Stimulated activated naive CD8-positive, alpha-beta T cell treated with anti-CD3 and anti-CD28 coated beads, Interleukin-15, Interleukin-2, amounts not matched to agents 100 U/mL and 50 U/mL, for 24 hours (primary cell): ENCODE measurements at regions not wholly inside any gene's neighbourhood (a gene's known extent, or its start where the extent isn't known, plus 50 kb on each side); places are given as distances from the start of the nearest gene placed in this dataset.

Source experiments
- ATAC-seq: fragments of 150-1000 bp; cut with Tn5 transposase; one replicate; pipeline ENCODE4 v1.10.0; 2021
- DNase-seq: peaks from one replicate; pipeline ENCODE4 v3.0.0; 2021

DNA sequence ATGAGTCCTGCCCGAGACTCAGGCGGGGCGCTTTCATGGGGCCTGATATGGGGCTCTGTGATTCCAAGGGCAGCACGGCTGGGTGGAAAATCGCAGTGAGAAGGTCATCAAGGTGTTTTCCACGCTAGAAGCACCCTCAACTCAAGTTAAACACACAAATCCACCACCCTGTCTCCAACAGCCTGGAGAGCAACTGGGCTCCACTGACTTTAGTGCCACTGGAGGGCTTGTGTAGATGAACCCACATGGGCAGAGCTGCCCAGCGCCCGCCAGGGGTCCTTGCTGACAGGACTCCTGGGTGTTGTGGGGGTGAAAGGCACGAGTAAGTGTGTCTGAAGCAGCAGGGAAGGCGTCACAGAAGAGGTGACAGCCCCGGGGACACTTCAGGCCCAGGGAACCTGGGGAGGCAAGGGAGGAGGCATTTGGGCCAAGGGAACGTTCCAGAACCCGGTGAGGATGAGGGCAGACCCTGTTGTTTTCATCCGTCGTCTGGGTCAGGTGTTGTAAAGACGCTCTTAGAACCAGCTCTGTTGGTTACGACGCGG, 51.8 kb upstream of the CTDP1 start:
- DNase-seq (no peak), ATAC-seq (no peak)

DNA sequence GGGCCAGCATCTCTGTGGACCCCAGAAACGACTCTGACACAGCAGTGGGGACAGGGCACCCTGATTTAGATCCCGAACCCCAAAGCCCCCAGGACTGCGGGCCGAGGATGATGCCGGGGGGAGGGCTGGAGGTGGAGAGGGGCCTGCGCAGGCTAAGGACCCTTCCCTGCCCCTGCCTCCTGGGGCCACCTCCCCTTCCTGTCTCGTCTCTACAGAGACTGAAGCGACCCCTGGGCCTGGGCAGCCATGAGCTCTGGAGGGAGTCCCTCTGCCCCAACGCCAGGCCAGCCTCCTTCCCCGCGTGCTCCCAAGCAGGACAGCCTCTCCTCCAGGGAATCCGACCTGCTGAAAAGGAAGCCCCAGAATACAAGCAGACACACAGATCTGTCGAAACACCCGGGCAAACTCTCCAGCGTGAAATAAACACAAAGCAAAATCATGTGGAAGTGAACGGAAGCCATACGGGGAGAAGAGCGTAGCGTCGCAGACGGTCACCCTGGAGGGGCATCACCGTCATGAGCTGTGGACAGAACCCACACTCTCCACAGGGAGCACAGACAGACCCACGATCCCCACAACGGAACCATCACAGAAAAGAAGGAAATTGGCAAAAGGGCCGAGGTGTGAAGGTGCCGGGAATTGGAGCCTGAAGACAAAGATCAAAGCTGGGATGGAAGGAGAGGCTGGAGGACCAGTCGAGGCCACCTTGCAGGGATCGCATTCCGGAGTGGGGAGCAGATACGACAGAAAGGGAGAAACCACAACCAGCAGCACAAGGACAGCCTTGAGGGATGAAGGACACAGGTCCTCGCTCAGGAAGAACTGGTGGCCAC, 51.0 kb upstream of the CTDP1 start:
- DNase-seq (no peak), ATAC-seq (no peak)

DNA sequence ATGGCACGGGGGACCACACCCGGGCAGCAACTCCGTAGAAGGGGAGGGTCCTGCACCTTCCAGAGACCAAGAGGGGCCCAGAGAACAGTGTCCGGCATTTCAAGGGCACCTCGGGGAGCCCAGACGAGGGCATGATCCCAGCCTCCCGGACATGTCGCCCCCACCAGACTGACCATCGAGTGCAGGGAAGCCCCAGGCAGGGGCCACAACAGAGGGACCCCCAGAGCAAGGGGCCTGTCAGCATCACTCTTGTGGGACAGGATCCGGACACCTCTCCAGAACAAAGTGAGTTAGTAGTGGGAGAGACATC, 50.4 kb upstream of the CTDP1 start:
- ATAC-seq = no peak

DNA sequence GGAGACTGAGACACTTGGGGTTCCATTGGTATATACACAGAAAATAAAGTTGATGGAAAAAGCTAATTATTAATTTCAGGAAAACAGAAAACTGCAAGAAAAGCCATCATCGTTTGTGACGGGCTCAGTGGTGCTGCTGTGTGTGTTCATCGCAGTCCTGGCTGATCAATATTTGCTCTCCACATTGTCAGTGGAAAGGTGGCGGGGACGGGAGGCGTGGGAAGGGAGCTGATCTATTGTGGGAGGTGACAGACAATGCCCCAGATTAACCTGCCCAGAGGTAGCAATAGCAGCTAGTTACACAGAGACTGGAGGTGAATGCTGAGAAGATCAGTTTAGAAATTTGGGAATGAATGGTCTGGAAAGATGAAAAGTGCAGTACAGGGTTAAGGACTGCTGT, 50.0 kb upstream of the CTDP1 start:
- no peak for ATAC-seq

More for the DNA sequence above, 50.4 kb upstream of the CTDP1 start:
- DNase-seq = no peak

More for the DNA sequence above, 50.0 kb upstream of the CTDP1 start:
- no peak for DNase-seq
